ENCODE measurements at regions not wholly inside any gene's neighbourhood (a gene's known extent, or its start where the extent isn't known, plus 50 kb on each side); places are given as distances from the start of the nearest gene placed in this dataset.

GRCh38 chr6:11633741-11634509 lies 96.4 kb downstream of the TMEM170B start:
- no peak for DNase-seq

- no peak for DNase-seq
Measured at GRCh38 chr6:11634948-11635347, 97.4 kb downstream of the TMEM170B start.

DNA sequence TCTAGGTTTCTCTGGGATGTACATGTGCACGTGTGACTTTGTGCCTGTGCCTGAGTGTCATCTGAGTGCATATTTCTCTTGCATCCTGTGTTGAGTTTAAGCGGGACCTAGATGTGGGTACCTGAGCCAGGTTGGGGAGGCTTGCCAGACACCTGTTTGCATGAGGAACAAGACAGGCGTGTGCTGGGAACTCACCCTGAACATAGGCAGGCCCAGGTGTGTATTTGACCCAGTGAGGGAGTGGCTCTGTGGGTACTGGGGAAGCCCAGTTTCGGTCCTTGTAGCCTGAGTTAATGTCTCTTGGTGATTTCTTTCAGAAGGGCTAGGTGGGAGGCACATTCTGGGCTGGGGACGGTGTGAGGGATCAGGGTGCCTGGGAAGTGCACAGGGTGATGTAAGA lies 98.6 kb downstream of the TMEM170B start:
- no peak for DNase-seq

GRCh38 chr6:11637266-11637665 lies 99.7 kb downstream of the TMEM170B start:
- DNase-seq: no peak

- no peak for DNase-seq
Measured at GRCh38 chr6:11639376-11640235, 102.1 kb downstream of the TMEM170B start.

GRCh38 chr6:11640486-11640885 lies 102.9 kb downstream of the TMEM170B start:
- no peak for DNase-seq

DNA sequence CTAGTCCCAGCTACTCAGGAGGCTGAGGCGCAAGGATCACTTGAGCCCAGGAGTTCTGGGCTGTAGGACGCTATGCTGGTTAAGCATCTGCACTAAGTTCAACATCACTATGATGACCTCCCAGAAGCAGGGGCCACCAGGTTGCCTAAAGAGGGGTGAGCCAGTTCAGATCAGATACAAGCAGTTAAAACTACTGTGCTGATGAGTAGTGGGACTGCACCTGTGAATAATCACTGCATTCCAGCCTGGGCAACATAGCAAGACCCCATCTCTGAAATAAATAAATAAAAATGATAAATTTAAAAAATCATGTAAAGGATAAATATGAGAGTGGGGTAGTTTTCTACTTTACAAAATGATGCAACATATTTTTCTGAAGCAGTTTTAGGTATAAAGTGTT lies 106.5 kb downstream of the TMEM170B start:
- DNase-seq: no peak

- no peak for DNase-seq
Measured at GRCh38 chr6:11644601-11645000, 107.1 kb downstream of the TMEM170B start.

- DNase-seq: no peak
Measured at GRCh38 chr6:11645016-11645415, 107.5 kb downstream of the TMEM170B start.

DNA sequence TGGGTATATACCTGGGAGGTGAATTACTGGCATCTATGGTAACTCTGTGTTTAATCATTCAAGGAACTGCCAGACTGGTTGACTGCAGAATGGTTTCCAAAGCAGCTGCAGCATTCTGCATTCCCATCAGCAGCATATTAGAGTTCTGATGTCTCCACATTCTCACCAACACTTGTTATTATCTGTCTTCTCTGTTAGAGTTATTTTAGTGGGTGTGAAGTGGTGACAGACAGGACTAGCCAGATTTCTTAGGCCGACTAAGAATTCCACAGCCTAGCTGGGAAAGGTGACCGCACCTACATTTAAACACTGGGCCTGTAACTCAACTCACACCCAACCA lies 110.9 kb downstream of the TMEM170B start:
- DNase-seq: no peak

GRCh38 chr6:11648889-11649288 lies 111.3 kb downstream of the TMEM170B start:
- no peak for DNase-seq

GRCh38 chr6:11650025-11650696 lies 112.6 kb downstream of the TMEM170B start:
- no peak for DNase-seq

GRCh38 chr6:11650711-11651110 lies 113.2 kb downstream of the TMEM170B start:
- DNase-seq: no peak

- DNase-seq: peak; percentile 30
Measured at GRCh38 chr6:11653028-11653583, 115.6 kb downstream of the TMEM170B start.

DNA sequence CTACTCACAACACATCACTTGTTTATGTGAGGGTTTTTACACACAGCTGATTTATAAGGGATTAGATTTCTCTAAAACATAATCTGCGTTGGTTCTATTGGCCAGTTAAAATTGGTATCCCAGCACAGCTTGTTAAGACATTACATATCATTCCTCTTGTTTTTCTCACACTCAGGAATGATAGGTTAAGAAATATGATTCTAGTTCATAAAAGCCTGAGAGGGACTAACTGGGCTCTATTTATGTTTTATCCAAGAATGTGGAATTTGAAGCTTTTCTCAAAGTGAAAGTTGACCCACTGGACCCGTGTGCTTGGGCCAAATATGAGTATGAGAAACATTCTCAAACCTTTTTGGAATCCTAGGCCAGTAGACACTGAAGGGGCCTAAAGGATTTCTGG lies 117.3 kb downstream of the TMEM170B start:
- no peak for DNase-seq

- DNase-seq: no peak
Measured at GRCh38 chr6:11656491-11656890, 118.9 kb downstream of the TMEM170B start.

DNA sequence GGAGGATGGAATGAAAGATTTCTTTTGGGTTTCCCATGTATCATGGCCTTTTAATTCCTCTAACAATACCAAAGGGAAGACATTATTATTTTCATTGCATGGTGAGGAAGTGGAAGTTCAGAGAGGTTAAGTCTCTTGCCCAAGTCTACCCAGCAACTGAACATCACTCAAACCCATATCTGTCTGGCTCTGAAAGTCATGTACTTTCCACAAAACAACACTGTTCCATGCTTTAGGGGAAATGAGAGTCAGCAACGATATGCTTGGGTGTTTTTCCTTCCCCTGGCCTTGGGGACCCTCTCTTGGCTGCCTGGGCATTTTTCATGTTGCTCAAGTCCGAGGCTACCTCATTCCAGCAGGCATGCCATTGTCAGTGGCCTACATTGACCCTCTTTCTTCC lies 118.8 kb downstream of the ADTRP start:
- no peak for DNase-seq

DNA sequence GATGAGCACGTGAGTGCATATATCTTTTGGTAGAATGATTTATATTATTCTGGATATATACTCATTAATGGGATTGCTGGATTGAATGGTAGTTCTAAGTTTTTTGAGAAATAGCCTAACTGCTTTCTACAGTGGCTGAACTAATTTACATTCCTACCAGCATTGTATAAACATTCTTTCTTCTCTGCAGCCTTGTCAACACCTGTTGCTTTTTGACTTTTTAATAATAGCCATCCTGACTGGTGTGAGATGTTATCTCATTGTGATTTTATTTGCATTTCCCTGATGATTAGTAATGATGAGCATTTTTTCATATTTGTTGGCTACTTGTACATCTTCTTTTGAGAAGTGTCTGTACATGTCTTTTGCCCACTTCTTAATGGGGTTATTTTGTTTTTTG lies 116.3 kb downstream of the ADTRP start:
- DNase-seq: no peak

GRCh38 chr6:11663519-11663918 lies 115.1 kb downstream of the ADTRP start:
- DNase-seq: no peak
